GM19395 (cell line): ENCODE measurements at regions not wholly inside any gene's neighbourhood (a gene's known extent, or its start where the extent isn't known, plus 50 kb on each side); places are given as distances from the start of the nearest gene placed in this dataset.
"Not testable (repeated sequence)": the region's sequence is repeated elsewhere in the genome, so short reads cannot be mapped to it uniquely, and the experiment has no call there.

Source experiments
- ATAC-seq: cut with Tn5 transposase; IDR thresholded peaks from one replicate; pipeline ENCODE4 v1.9.1; 2021; ENCODE audit warnings: mild to moderate bottlenecking, moderate library complexity; ENCODE audit not compliant: unreplicated experiment

- no peak for ATAC-seq
Measured at GRCh38 chr1:242826701-242827336, 302.3 kb upstream of the PLD5 start.

- ATAC-seq, result no peak
Measured at GRCh38 chr1:242824435-242824834, 299.9 kb upstream of the PLD5 start.

GRCh38 chr1:242813490-242814091 is 289.1 kb upstream of the PLD5 start:
- peak; percentile 98 for ATAC-seq

GRCh38 chr1:242811092-242811840 is 286.8 kb upstream of the PLD5 start:
- ATAC-seq, result no peak

GRCh38 chr1:242806324-242806723 is 281.8 kb upstream of the PLD5 start:
- no peak for ATAC-seq

- ATAC-seq, result not testable (repeated sequence)
Measured at GRCh38 chr1:242805360-242805759, 280.9 kb upstream of the PLD5 start.

GRCh38 chr1:242802973-242803372 is 278.5 kb upstream of the PLD5 start:
- ATAC-seq, result no peak

GRCh38 chr1:242800521-242800920 is 276.0 kb upstream of the PLD5 start:
- no peak for ATAC-seq

GRCh38 chr1:242797856-242798255 is 273.4 kb upstream of the PLD5 start:
- ATAC-seq, result no peak

- ATAC-seq, result peak; percentile 83
Measured at GRCh38 chr1:242788771-242789170, 264.3 kb upstream of the PLD5 start.

- no peak for ATAC-seq
Measured at GRCh38 chr1:242787968-242788367, 263.5 kb upstream of the PLD5 start.

- ATAC-seq, result no peak
Measured at GRCh38 chr1:242784807-242785206, 260.3 kb upstream of the PLD5 start.

- peak; percentile 79 for ATAC-seq
Measured at GRCh38 chr1:242784084-242784483, 259.6 kb upstream of the PLD5 start.

GRCh38 chr1:242774256-242774655 is 249.8 kb upstream of the PLD5 start:
- ATAC-seq, result no peak

- no peak for ATAC-seq
Measured at GRCh38 chr1:242770366-242770765, 245.9 kb upstream of the PLD5 start.

GRCh38 chr1:242764161-242764560 is 239.7 kb upstream of the PLD5 start:
- no peak for ATAC-seq

GRCh38 chr1:242761556-242761955 is 237.1 kb upstream of the PLD5 start:
- ATAC-seq, result no peak

GRCh38 chr1:242754926-242755325 is 230.4 kb upstream of the PLD5 start:
- ATAC-seq, result no peak

- ATAC-seq, result no peak
Measured at GRCh38 chr1:242754125-242754524, 229.6 kb upstream of the PLD5 start.

- ATAC-seq, result no peak
Measured at GRCh38 chr1:242747233-242747632, 222.7 kb upstream of the PLD5 start.

GRCh38 chr1:242745079-242745478 is 220.6 kb upstream of the PLD5 start:
- ATAC-seq, result no peak
